MCF 10A (cell line): ENCODE measurements at regions not wholly inside any gene's neighbourhood (a gene's known extent, or its start where the extent isn't known, plus 50 kb on each side); places are given as distances from the start of the nearest gene placed in this dataset.
"Not testable (repeated sequence)": the region's sequence is repeated elsewhere in the genome, so short reads cannot be mapped to it uniquely, and the experiment has no call there.

Experiments used
- BruUV-seq: library from RNA; stranded (reverse); fragments of 400-500 nt; replicated peaks from 2 replicates; lab custom pipeline; 2021; lab: Mats Ljungman, UMichigan
- CTCF ChIA-PET: fragments of 300-600 bp; sonication (Branson Sonifier 250); formaldehyde crosslinking; extraction: SDS; loops from one replicate; lab custom pipeline; 2021; ENCODE audit warnings: antibody characterized with exemption, inconsistent platforms; lab: Yijun Ruan, JAX
- POLR2A ChIA-PET: fragments of 300-600, 350-650 bp; sonication (Branson Sonifier 250); formaldehyde crosslinking; extraction: SDS; loops from one replicate; lab custom pipeline; 2020; ENCODE audit warnings: antibody characterized with exemption, inconsistent platforms; lab: Yijun Ruan, JAX
- DNase-seq: peaks from one replicate; pipeline ENCODE4 v3.0.0-alpha.2; 2018; ENCODE audit not compliant: unreplicated experiment
- H3K27ac Mint-ChIP-seq: one replicate; pipeline ENCODE4 v1.8.0; 2022; ENCODE audit warnings: mild to moderate bottlenecking, low read depth, mixed read lengths; ENCODE audit not compliant: unreplicated experiment
- H3K27me3 Mint-ChIP-seq: one replicate; pipeline ENCODE4 v1.8.0; 2022; ENCODE audit warnings: mixed read lengths; ENCODE audit not compliant: insufficient read depth, unreplicated experiment
- H3K36me3 Mint-ChIP-seq: one replicate; pipeline ENCODE4 v1.8.0; 2022; ENCODE audit warnings: mild to moderate bottlenecking, moderate library complexity, mixed read lengths; ENCODE audit not compliant: insufficient read depth, unreplicated experiment
- H3K4me1 Mint-ChIP-seq: one replicate; pipeline ENCODE4 v1.8.0; 2022; ENCODE audit warnings: mixed read lengths; ENCODE audit not compliant: insufficient read depth, unreplicated experiment
- H3K4me3 Mint-ChIP-seq: one replicate; pipeline ENCODE4 v1.8.0; 2022; ENCODE audit warnings: mild to moderate bottlenecking, moderate library complexity, mixed read lengths; ENCODE audit not compliant: unreplicated experiment
- H3K9me3 Mint-ChIP-seq: one replicate; pipeline ENCODE4 v1.8.0; 2022; ENCODE audit warnings: mixed read lengths; ENCODE audit not compliant: unreplicated experiment
- intact Hi-C: fragments of 100-400 bp; cut with micrococcal nuclease; formaldehyde crosslinking; loops from 2 replicates; pipeline ENCODE4 v1.14.1; 2022
- TF ChIP-seq, protein P1 (sequence below): fragments of 200-600 bp; IDR thresholded peaks from one replicate; pipeline ENCODE4 v1.8.0; 2022; ENCODE audit warnings: antibody characterized with exemption, mild to moderate bottlenecking; ENCODE audit not compliant: unreplicated experiment

- intact Hi-C loops, result no loop called here
- Mint-ChIP-seq H3K9me3 (peaks cover 10% of the 10 kb centered on the region), H3K27me3 (no peaks in the 10 kb centered on the region), H3K36me3 (peaks cover 5% of the 10 kb centered on the region), H3K4me1 (no peaks in the 10 kb centered on the region), H3K27ac (no peak overlapping the region), H3K4me3 (no peak overlapping the region)
- TF ChIP-seq, protein P1, sequence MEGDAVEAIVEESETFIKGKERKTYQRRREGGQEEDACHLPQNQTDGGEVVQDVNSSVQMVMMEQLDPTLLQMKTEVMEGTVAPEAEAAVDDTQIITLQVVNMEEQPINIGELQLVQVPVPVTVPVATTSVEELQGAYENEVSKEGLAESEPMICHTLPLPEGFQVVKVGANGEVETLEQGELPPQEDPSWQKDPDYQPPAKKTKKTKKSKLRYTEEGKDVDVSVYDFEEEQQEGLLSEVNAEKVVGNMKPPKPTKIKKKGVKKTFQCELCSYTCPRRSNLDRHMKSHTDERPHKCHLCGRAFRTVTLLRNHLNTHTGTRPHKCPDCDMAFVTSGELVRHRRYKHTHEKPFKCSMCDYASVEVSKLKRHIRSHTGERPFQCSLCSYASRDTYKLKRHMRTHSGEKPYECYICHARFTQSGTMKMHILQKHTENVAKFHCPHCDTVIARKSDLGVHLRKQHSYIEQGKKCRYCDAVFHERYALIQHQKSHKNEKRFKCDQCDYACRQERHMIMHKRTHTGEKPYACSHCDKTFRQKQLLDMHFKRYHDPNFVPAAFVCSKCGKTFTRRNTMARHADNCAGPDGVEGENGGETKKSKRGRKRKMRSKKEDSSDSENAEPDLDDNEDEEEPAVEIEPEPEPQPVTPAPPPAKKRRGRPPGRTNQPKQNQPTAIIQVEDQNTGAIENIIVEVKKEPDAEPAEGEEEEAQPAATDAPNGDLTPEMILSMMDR, result no peak
- BruUV-seq, result no TSS peak
- CTCF ChIA-PET, result interaction anchor here (0.7 kb wide), 1 partner anchor 608 kb away, joined by 4 read pairs; no protein-coding TSS in a partner anchor
- no peak for DNase-seq
- POLR2A ChIA-PET, result no interaction called here
Observed at GRCh38 chr10:131556897-131557495, 245.5 kb upstream of the TCERG1L start.

GRCh38 chr10:131557956-131558355 lies 246.4 kb upstream of the TCERG1L start:
- DNase-seq, intact Hi-C loops, H3K27ac Mint-ChIP-seq, H3K4me1 Mint-ChIP-seq, H3K36me3 Mint-ChIP-seq, BruUV-seq, H3K27me3 Mint-ChIP-seq, H3K4me3 Mint-ChIP-seq, POLR2A ChIA-PET: not testable (repeated sequence)
- CTCF ChIA-PET, result interaction anchor here (0.7 kb wide), 1 partner anchor 609 kb away, joined by 4 read pairs; no protein-coding TSS in a partner anchor
- peaks cover 16% of the 10 kb centered on the region for H3K9me3 Mint-ChIP-seq

DNA sequence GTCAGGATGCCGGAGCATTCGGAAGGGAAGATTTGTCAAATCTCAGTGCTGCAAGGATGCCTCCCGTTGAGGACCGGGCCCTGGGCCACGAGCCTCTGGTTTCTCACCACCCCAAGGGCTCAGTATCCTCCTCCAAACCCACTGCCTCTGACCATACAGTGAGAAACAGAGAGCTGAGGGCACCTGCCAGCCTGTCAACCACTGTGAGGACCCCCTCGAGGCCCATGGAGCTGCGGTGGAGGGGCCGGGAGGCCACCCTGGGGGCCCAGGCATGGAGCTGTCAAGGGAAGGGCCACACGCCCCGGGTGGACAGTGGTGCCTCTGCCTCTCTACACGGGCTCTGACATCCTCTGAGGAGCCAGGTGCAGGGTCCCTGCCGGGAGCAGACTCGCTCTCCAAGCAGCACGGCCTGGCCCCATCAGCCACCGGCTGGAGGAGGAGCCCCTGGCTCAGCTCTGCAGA lies 248.0 kb upstream of the TCERG1L start:
- ChIA-PET POLR2A (no interaction called here), CTCF (interaction anchor here (0.6 to 1.1 kb wide), 2 partner anchors 13 to 105 kb away, joined by 3 read pairs; no protein-coding TSS in a partner anchor)
- Mint-ChIP-seq H3K4me3 (no peak overlapping the region), H3K27me3 (no peaks in the 10 kb centered on the region), H3K27ac (no peak overlapping the region), H3K4me1 (no peaks in the 10 kb centered on the region), H3K36me3 (peaks cover 5% of the 10 kb centered on the region), H3K9me3 (peaks cover 18% of the 10 kb centered on the region)
- TF ChIP-seq, protein P1, result no peak
- BruUV-seq, result no TSS peak
- intact Hi-C loops, result no loop called here
- DNase-seq, result no peak

GRCh38 chr10:131560166-131560565 lies 248.6 kb upstream of the TCERG1L start:
- Mint-ChIP-seq H3K4me3 (no peak overlapping the region), H3K9me3 (peaks cover 25% of the 10 kb centered on the region), H3K4me1 (no peaks in the 10 kb centered on the region), H3K27me3 (no peaks in the 10 kb centered on the region), H3K36me3 (peaks cover 5% of the 10 kb centered on the region), H3K27ac (no peak overlapping the region)
- no TSS peak for BruUV-seq
- intact Hi-C loops, result no loop called here
- ChIA-PET POLR2A (no interaction called here), CTCF (interaction anchor here (1.1 kb wide), 1 partner anchor 106 kb away, joined by 3 read pairs; no protein-coding TSS in a partner anchor)
- DNase-seq, result no peak
- TF ChIP-seq, protein P1, result no peak
